ENCODE measurements at regions not wholly inside any gene's neighbourhood (a gene's known extent, or its start where the extent isn't known, plus 50 kb on each side); places are given as distances from the start of the nearest gene placed in this dataset.
"Not testable (repeated sequence)": the region's sequence is repeated elsewhere in the genome, so short reads cannot be mapped to it uniquely, and the experiment has no call there.

- TF ChIP-seq REST (IDR thresholded peaks at IDR 0.05) (no peak), TAF1 (conservative IDR thresholded peaks at IDR 0.05) (no peak), GABPA (IDR thresholded peaks at IDR 0.05 in 1 of 2, conservative IDR thresholded peaks at IDR 0.05 in 1 of 2) (no peak)
These were observed 261.8 kb downstream of the GATA3 start (continued) for GRCh38 chr10:8316284-8316683.

GRCh38 chr10:8318429-8318828 lies 263.9 kb downstream of the GATA3 start:
- H3K9me3 ChIP-seq (ENCODE audit: control insufficient read depth in 4 of 4, low read length in 3 of 4); DNase-seq (ENCODE audit: low spot score); H3K27me3 ChIP-seq (ENCODE audit: control insufficient read depth in 4 of 4, insufficient read depth in 4 of 4, low read length in 3 of 4); H3K27ac ChIP-seq (ENCODE audit: low read depth in 1 of 2, low read length in 2 of 2); H3K4me1 ChIP-seq (ENCODE audit: control insufficient read depth in 4 of 4, insufficient read depth in 4 of 4, low read length in 3 of 4); H3K4me3 ChIP-seq (ENCODE audit: low read depth in 1 of 3, low read length in 3 of 3); H3K36me3 ChIP-seq (ENCODE audit: control insufficient read depth in 4 of 4, insufficient read depth in 3 of 4, low read depth in 1 of 4, low read length in 3 of 4); H3K9ac ChIP-seq (ENCODE audit: low read depth in 1 of 2, low read length in 2 of 2): not testable (repeated sequence)
- 89% methylated on average over 2 of the region's 3 CpGs for WGBS

GRCh38 chr10:8318956-8319355 lies 264.5 kb downstream of the GATA3 start:
- Histone ChIP-seq H3K4me3 (ENCODE audit: low read depth in 1 of 3, low read length in 3 of 3) (no peak overlapping the region), H3K9me3 (ENCODE audit: control insufficient read depth in 4 of 4, low read length in 3 of 4) (no peaks in the 10 kb centered on the region), H3K27me3 (ENCODE audit: control insufficient read depth in 4 of 4, insufficient read depth in 4 of 4, low read length in 3 of 4) (peaks cover 0 to 8% (median 0%) of the 10 kb centered on the region in 4 donors), H3K4me1 (ENCODE audit: control insufficient read depth in 4 of 4, insufficient read depth in 4 of 4, low read length in 3 of 4) (no peaks in the 10 kb centered on the region), H3K9ac (ENCODE audit: low read depth in 1 of 2, low read length in 2 of 2) (no peak overlapping the region), H3K36me3 (ENCODE audit: control insufficient read depth in 4 of 4, insufficient read depth in 3 of 4, low read depth in 1 of 4, low read length in 3 of 4) (no peaks in the 10 kb centered on the region), H3K27ac (ENCODE audit: low read depth in 1 of 2, low read length in 2 of 2) (no peak overlapping the region)
- 97% methylated on average over 2 of the region's 2 CpGs for WGBS
- TF ChIP-seq FOXA2 (IDR thresholded peaks at IDR 0.05) (no peak), NR2F2 (IDR thresholded peaks at IDR 0.05) (no peak), RXRA (IDR thresholded peaks at IDR 0.05) (no peak), FOXA1 (IDR thresholded peaks at IDR 0.05) (no peak), GABPA (IDR thresholded peaks at IDR 0.05 in 1 of 2, conservative IDR thresholded peaks at IDR 0.05 in 1 of 2) (no peak), HNF4A (conservative IDR thresholded peaks at IDR 0.05) (no peak), CTCF (IDR thresholded peaks at IDR 0.05; ENCODE audit: low read depth, low read length, missing input control) (no peak), TAF1 (conservative IDR thresholded peaks at IDR 0.05) (no peak), EGR1 (IDR thresholded peaks at IDR 0.05; ENCODE audit: low read depth in 2 of 2) (no peak)
- no peak for DNase-seq (ENCODE audit: low spot score)

GRCh38 chr10:8319704-8320103 lies 265.2 kb downstream of the GATA3 start:
- Histone ChIP-seq H3K4me1 (ENCODE audit: control insufficient read depth in 4 of 4, insufficient read depth in 4 of 4, low read length in 3 of 4) (no peaks in the 10 kb centered on the region), H3K27ac (ENCODE audit: low read depth in 1 of 2, low read length in 2 of 2) (no peak overlapping the region), H3K36me3 (ENCODE audit: control insufficient read depth in 4 of 4, insufficient read depth in 3 of 4, low read depth in 1 of 4, low read length in 3 of 4) (no peaks in the 10 kb centered on the region), H3K4me3 (ENCODE audit: low read depth in 1 of 3, low read length in 3 of 3) (no peak overlapping the region), H3K9ac (ENCODE audit: low read depth in 1 of 2, low read length in 2 of 2) (no peak overlapping the region), H3K27me3 (ENCODE audit: control insufficient read depth in 4 of 4, insufficient read depth in 4 of 4, low read length in 3 of 4) (peaks cover 0 to 8% (median under 1%) of the 10 kb centered on the region in 4 donors), H3K9me3 (ENCODE audit: control insufficient read depth in 4 of 4, low read length in 3 of 4) (no peaks in the 10 kb centered on the region)
- DNase-seq (ENCODE audit: low spot score), result no peak
- no peak for TF ChIP-seq HNF4G (IDR thresholded peaks at IDR 0.05)
- no peak for TF ChIP-seq SP1 (IDR thresholded peaks at IDR 0.05)
- TF ChIP-seq ZBTB33 (IDR thresholded peaks at IDR 0.05), result no peak
- TF ChIP-seq ATF3 (IDR thresholded peaks at IDR 0.05), result no peak
- no peak for TF ChIP-seq NR2F2 (IDR thresholded peaks at IDR 0.05)
- no peak for TF ChIP-seq HNF4A (conservative IDR thresholded peaks at IDR 0.05)
- TF ChIP-seq REST (IDR thresholded peaks at IDR 0.05), result no peak
